Inferior parietal cortex (tissue), 1 donor: ENCODE measurements at regions not wholly inside any gene's neighbourhood (a gene's known extent, or its start where the extent isn't known, plus 50 kb on each side); places are given as distances from the start of the nearest gene placed in this dataset.

ENCODE experiments used
- DNase-seq: peaks from one replicate; pipeline ENCODE4 v3.0.0-alpha.2; 2016; ENCODE audit errors: extremely low spot score

DNA sequence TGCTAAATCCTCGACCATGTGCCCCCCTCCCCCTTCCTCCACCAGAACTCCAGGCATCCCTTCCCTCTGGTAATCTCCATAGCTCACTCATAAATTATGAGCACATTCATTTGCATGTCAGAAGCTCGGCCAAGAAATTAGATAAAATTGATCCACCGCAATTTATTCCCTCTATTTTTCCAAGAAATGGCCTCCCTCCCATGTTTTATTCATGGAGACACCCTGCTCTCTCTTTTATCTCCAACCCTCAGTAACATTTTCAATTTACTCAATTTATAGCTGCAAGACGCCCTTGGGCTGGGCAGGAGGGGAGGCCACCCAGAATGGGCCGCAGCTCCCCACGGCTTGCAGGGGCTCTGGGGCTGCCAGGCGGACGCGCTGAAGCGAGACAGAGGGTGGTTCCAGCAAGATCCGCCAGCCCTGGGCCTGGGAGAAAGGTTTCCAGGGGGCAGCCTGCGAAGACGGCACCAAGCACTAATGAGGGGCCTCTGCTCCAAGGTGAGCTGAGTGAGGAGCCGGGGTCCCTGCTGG lies 54.7 kb upstream of the ZNF423 start:
- no peak for DNase-seq

DNA sequence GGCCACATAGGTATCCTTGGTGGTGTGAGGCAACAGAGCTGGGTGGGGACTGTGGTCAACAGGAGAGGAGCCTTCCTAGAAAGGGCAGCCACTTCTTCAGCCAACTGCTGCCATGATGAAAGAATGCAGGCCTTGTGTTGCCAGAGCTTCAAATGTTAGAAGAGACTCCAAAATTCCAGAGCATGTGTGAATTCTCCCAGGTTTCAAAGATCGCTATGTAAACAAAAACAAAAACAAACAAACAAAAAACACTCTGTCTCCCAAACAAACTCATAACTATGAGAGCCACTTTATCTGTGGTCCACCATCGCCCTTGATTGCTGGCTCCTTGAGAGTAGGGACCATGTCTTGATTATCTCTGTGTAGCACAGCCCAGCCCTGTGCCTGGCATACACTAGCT lies 55.5 kb upstream of the ZNF423 start:
- no peak for DNase-seq

DNA sequence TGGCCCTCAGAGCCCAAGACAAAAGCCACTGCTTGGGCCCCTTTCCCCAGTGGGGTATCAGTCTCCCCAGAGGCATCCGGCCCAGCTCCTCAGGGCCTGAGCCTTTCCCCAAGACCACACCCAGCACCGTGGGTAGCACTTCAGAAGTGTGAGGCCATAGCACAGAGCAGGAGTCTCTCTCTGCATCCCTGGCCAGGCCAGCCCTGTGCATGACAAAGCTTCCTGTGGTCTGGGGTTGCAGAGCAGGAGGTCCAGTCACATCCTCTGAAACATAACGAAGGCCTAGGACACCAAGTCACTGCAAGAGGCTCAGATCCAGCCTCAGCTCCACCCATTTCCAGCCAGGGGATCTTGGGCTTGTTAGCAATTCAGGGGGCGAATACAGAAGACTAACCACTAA lies 56.8 kb upstream of the ZNF423 start:
- no peak for DNase-seq

GRCh38 chr16:49913720-49914119 lies 57.8 kb upstream of the ZNF423 start:
- DNase-seq, result no peak

DNA sequence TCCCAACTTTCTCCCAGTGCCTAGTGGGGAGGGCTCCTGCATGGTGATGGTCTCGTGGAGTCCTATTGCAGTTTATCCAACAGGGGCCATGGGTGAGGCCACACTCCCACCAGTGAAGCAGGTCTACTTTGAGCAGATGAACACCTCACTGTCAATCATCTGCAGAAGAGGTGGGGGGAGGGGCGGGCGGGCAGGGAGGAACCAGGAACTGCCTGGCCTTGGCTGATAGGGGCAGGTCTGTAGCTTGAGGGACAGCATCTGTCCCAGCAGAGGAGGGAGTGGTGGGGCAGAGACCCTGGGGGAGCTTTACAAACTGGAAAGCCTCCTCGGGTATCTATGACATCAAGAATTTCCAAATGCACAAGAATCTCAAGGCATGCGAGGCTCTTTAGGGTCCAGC lies 58.7 kb upstream of the ZNF423 start:
- DNase-seq, result no peak

DNA sequence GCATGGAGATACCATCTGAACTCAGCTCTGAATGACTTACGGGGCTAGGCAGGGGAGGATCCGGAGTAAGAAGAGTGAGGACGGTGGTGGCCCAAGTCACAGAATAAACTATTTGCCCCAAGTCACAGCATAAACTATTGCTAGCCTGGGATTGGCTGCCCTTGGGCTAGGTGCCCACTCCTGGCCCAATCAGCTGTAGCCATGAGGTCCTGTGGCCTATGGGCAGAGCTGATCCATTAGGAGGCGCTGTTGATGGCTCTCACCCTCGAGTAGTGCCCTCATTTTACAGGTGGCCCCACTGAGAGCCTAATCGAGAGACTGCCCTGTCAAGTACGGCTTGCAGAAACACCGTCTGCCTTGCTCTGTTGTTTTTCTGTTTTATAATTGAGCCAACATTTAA lies 62.3 kb upstream of the ZNF423 start:
- DNase-seq, result no peak

GRCh38 chr16:49919327-49919726 lies 63.4 kb upstream of the ZNF423 start:
- DNase-seq, result no peak

GRCh38 chr16:49920397-49920796 lies 64.5 kb upstream of the ZNF423 start:
- no peak for DNase-seq

DNA sequence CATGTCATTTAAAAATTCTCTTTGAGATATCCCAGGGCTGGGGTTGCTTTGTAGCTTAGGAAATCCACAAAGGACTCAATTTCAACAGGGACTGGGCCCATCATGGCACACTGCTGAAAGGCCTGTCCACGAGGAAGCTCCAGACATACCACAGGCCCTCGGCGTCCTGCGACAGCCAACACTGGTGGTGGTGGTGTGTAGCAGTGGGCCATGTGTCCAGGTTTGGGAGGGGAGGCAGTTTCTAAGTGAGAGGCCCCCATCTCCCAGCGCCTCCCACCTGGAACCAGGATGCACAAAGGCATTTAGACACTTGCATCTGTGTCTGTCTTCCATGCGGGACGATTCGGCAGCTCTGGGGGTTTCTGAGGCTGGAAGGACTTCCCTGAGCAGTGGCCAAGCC lies 65.2 kb upstream of the ZNF423 start:
- no peak for DNase-seq

DNA sequence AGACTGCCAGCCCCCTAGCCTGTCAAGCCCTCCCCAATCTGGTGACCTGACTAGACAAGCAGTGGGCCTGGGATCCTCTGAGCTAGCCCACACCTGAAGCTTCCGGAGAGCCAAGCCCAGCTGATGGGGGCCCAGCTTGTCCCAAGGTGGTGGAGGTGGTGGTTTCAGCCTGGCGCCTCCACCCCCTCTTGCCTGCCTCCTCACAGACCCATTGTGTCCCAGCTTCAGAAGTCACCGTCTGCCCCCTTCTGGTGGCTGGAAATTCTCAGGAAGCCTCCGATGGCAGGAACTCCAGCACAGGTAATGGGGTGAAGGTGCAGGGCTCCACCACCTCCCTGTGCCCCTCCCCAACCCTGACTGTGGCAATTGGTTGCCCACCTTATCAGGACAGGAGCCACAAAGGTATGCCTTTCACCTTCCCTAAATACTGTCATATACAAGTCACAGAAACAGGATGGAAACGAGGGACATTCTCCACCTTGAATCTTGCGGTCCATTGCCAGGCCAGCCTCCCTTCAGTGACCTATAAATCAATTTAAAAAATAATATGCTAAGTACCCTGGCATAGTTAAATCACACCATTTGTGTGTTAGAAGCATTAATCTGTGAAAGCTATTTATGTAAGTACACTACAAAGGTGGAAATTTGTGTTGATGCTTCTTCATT lies 66.0 kb upstream of the ZNF423 start:
- peak; percentile 59 for DNase-seq

- DNase-seq, result no peak
Measured at GRCh38 chr16:49923411-49923810, 67.5 kb upstream of the ZNF423 start.

DNA sequence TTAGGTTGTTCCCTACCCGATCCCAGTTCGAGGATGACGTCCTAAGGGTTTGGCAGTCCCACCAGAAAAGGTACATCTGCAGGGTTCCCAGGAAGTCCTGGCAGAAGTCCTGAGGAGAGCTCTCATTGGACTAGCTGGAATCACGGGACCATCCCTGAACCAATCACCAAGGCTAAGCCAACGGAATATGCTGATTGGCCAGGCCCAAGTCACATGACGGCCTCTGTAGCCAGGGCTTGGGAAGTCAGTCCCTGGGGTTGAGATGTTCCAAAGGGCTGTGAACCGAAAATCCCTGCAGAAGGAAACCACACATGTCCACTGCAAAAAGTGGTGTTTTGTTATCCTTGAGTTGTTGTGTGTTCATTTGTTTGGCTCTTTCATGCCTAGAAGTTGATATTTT lies 68.2 kb upstream of the ZNF423 start:
- no peak for DNase-seq

- no peak for DNase-seq
Measured at GRCh38 chr16:49926941-49927340, 71.0 kb upstream of the ZNF423 start.

DNA sequence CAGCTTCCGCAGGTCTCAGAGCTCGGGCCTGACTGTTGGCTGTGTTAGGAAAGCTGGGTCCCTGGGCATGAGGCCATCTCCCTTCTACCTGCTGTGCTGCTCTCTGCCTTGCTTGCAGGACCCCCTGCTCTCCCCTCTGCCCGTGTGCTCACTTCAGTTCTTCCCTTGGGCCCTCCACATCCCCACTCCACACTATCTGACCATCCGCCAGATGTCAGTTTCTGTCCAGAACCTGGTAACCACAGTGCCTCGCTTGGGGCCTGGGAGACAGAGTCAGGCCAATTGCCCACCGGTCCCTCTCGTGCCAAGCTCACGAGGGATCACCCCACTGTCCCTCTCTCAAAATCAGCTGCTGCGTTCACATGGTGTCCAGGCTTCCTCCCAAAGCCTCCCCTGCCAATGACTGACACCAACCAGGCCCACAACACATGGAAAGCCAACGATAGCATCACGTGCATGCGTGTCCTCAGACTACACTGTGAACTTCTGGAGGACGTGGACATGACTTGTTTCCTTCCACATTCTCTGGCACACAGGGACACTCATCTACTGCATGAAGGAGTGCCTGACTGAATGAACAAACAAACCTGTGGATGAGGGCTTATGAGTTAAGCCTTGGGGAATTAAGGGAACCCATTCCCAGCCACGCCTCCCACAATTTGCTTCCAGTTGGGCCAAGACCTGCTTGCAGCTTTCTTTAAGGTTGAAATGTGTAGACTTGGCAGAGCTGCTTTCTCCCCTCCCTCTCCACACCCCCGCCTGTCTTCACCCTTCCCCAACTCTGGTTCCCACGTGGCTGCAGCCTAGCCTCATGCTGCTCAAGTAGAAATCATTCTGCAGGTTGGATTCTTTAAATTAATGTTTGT lies 72.5 kb upstream of the ZNF423 start:
- DNase-seq, result no peak

DNA sequence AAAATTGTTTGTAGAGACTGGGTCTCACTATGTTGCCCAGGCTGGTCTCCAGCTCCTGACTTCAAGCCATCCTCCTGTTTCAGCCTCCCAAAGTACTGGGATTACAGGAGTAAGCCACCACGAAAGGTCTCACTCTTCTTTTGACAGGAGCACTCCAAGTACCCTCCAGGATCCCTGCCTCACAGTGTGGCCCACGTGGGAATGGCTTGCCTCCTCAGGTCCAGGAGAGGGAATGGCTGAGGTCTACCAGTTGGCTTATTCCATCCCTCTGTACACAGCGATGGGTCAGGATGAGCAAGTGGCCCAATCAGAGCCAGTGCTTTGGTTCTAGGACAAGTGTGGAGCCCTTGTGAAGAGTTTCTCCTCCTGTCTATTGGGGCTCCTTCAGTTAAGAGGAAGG lies 73.7 kb upstream of the ZNF423 start:
- DNase-seq, result no peak

- no peak for DNase-seq
Measured at GRCh38 chr16:49930841-49931240, 74.9 kb upstream of the ZNF423 start.

DNA sequence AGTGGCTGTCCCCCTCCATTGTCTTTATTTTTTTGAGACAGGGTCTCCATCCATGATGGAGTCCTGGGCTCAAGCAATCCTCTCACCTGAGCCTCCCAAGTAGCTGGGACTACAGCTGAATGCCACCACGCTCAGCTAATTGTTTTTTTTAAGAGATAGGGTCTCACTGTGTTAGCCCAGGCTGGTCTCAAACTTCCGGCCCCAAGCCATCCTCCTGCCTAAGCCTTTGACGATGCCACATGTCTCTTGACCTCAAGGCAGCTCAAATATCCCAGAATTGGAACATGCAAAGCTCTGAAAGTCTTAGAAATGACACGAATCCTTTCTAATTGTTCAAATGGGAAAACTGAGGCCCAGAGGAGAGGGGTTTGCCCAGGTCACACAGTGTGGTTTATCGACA lies 75.4 kb upstream of the ZNF423 start:
- DNase-seq, result no peak

GRCh38 chr16:49931916-49932315 lies 76.0 kb upstream of the ZNF423 start:
- no peak for DNase-seq

DNA sequence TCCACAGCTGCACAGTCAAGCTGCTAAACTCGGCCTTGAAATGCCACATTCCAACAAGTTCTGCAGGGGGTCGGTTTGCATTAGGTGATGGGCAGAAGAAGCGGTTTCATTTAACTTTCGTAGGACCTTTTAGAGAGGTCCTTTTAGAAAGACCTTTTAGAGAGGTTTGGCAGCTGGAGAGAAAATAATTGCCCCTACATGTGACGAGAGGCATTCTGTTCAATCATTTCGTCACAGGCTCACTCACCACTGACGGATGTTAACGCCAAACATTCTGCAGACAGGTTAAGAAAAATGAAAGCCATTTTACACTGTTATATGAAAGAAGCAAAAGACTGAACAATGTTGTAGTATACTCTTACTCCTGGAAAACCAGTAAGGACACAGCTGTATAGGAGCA lies 76.5 kb upstream of the ZNF423 start:
- no peak for DNase-seq

DNA sequence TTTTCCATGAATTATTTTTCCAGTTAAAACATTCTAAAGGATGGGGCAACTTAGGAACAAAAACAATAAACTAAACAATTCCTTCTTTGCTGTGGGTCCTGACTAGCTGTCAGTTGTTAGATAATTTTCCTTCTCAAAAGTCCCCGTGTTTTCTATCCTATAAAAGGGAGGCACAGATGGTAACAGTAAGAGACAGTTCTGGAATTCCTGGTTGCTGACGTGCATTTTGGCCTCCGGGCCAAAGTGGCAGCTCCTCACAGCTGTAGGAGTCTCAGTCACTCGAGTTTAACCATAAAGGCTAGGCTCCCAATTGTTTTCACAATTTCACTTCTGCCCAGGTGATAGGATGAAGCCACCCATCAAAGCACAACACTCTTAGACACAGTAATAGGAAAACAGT lies 77.0 kb upstream of the ZNF423 start:
- no peak for DNase-seq

DNA sequence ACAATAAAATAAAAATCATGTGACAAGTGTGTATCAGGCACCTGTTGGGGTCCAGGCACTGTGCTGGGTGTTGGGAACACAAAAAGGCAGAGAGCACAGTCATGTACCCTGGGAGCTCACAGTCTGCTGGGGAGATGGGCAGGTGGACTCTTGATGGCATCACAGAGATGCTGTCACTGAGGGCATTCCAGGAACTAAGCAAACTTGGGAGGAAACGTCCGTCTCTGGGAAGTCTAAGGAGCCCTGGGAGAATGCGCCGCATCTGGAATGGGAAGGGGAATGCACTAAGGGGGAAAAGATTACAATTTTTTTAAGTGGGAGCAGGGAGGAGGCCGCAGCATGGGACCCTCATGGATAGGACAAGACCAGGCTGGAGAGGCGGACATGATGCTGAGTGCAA lies 80.9 kb upstream of the ZNF423 start:
- no peak for DNase-seq

DNA sequence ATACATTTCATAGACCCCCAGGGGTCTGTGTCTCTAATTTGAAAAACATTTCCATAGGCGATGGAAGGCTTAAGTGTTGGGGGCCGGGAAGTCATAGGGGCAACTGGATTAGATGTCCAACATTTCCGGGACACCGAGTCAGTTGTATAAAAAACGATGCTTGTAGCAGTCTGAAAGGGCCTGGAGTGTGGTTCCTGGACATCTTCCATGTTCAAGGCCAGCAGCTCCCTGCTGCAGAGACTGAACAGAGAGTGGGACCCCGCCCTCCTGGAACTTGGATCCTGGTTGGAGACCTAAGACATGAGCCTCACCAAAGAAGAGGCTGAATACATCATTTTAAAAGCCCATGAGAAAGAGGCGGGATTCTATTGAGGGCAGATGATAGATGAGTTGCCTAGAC lies 82.0 kb upstream of the ZNF423 start:
- DNase-seq, result no peak

GRCh38 chr16:49939495-49939894 lies 83.6 kb upstream of the ZNF423 start:
- no peak for DNase-seq
